ENCODE measurements at regions not wholly inside any gene's neighbourhood (a gene's known extent, or its start where the extent isn't known, plus 50 kb on each side); places are given as distances from the start of the nearest gene placed in this dataset.

- H3K79me2 ChIP-seq (ENCODE audit: control insufficient read depth, insufficient read depth, low read length), result no peaks in the 10 kb centered on the region
- H4K20me1 ChIP-seq (ENCODE audit: control insufficient read depth, insufficient read depth), result no peaks in the 10 kb centered on the region
- in situ Hi-C loops (cut with MboI) (no loop called here), intact Hi-C loops (cut with micrococcal nuclease; ENCODE audit: unreplicated experiment) (no loop called here)
- no peak overlapping the region for H3K4me2 ChIP-seq (ENCODE audit: control insufficient read depth, insufficient read depth)
- DNase-seq (ENCODE audit: low read depth, low spot score) (no peak), ATAC-seq (no peak), FAIRE-seq (no peak)
- POLR2A ChIA-PET, result no interaction called here
- H3K9ac ChIP-seq (ENCODE audit: control insufficient read depth, insufficient read depth, low read length), result no peak overlapping the region
- H3K36me3 ChIP-seq (ENCODE audit: control insufficient read depth in 2 of 2, insufficient read depth in 2 of 2, low read length in 1 of 2), result no peaks in the 10 kb centered on the region
- H3K27ac ChIP-seq (ENCODE audit: control insufficient read depth, insufficient read depth), result no peak overlapping the region
- RAD21 ChIA-PET (ENCODE audit: unreplicated experiment), result no interaction called here
- H2AFZ ChIP-seq (ENCODE audit: control insufficient read depth, low read depth, low read length), result peak overlapping the region; percentile 12; the same call in 1 of the 2 replicates
- SMC1A ChIA-PET (ENCODE audit: uncharacterized antibody, unreplicated experiment), result interaction anchor here (0.7 kb wide), 1 partner anchor 235 kb away, joined by 3 read pairs; no protein-coding TSS in a partner anchor
- H3K9me3 ChIP-seq (replicated peaks; ENCODE audit: control insufficient read depth, insufficient read depth, low read length), result no peaks in the 10 kb centered on the region
- H3K27me3 ChIP-seq (replicated peaks in 1 of 2; ENCODE audit: control insufficient read depth in 2 of 2, insufficient read depth in 2 of 2, low read length in 1 of 2), result no peaks in the 10 kb centered on the region
- no TSS peak for BruUV-seq (replicated peaks)
- 13% methylated on average over 8 of the region's 8 CpGs for WGBS (ENCODE audit: insufficient coverage, insufficient replicate concordance, low lambda C conversion rate, missing lambda C conversion rate)
- CTCF ChIA-PET, result no interaction called here
- no peak overlapping the region for H3K4me3 ChIP-seq
- no peaks in the 10 kb centered on the region for H3K4me1 ChIP-seq (ENCODE audit: control insufficient read depth, insufficient read depth, low read length)
- no peak for TF ChIP-seq USF2 (IDR thresholded peaks at IDR 0.05; ENCODE audit: borderline replicate concordance, low read depth, low read length)
- no peak for TF ChIP-seq ATF7 (IDR thresholded peaks at IDR 0.05; ENCODE audit: low read depth)
- no peak for TF ChIP-seq HDGF (IDR thresholded peaks at IDR 0.05)
- TF ChIP-seq ZZZ3 (IDR thresholded peaks at IDR 0.05; ENCODE audit: control insufficient read depth, insufficient read length, low read depth), result no peak
- no peak for TF ChIP-seq ZNF24 (IDR thresholded peaks at IDR 0.05)
- no peak for TF ChIP-seq WRNIP1 (IDR thresholded peaks at IDR 0.05; ENCODE audit: borderline replicate concordance, low read depth, low read length)
- TF ChIP-seq ZBTB40 (IDR thresholded peaks at IDR 0.05; ENCODE audit: borderline replicate concordance), result no peak
- TF ChIP-seq RBBP5 (conservative IDR thresholded peaks at IDR 0.05), result no peak
- TF ChIP-seq RB1 (IDR thresholded peaks at IDR 0.05; ENCODE audit: borderline replicate concordance), result no peak
- TF ChIP-seq CHD1 (IDR thresholded peaks at IDR 0.05; ENCODE audit: low read depth, low read length), result no peak
- TF ChIP-seq ATF2 (IDR thresholded peaks at IDR 0.05; ENCODE audit: low read length), result no peak
- TF ChIP-seq NFYA (IDR thresholded peaks at IDR 0.05; ENCODE audit: borderline replicate concordance, low read depth, low read length), result no peak
- TF ChIP-seq REST (IDR thresholded peaks at IDR 0.05; ENCODE audit: low read depth, low read length), result no peak
Observed at GRCh38 chr20:56893226-56893917, 264.3 kb downstream of the TFAP2C start.
